GM19455 (cell line): ENCODE measurements at regions not wholly inside any gene's neighbourhood (a gene's known extent, or its start where the extent isn't known, plus 50 kb on each side); places are given as distances from the start of the nearest gene placed in this dataset.

ENCODE experiments used
- ATAC-seq: cut with Tn5 transposase; IDR thresholded peaks from one replicate; pipeline ENCODE4 v1.9.1; 2021; ENCODE audit not compliant: unreplicated experiment

- no peak for ATAC-seq
Observed at GRCh38 chr3:94179059-94179458, 116.2 kb downstream of the NSUN3 start.

GRCh38 chr3:94183551-94183950 lies 120.7 kb downstream of the NSUN3 start:
- ATAC-seq = no peak

- no peak for ATAC-seq
Observed at GRCh38 chr3:94184781-94185180, 121.9 kb downstream of the NSUN3 start.

GRCh38 chr3:94185753-94186152 lies 122.9 kb downstream of the NSUN3 start:
- no peak for ATAC-seq

DNA sequence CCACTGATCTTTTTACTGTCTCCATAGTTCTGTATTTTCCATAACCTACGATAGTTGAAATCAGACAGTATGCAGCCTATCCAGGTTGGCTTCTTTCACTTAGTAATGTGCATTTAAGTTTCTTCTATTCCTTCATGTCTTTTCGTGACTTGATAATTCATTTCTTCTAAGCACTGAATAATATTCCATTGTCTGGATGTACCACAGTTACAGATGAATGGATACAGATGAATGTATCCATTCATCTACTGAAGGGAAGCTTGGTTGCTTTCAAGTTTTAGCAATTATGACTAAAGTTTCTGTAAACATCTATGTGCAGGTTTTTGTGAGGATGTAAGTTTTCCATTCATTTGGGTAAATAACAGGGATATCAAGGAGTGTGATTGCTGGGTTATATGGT lies 124.8 kb downstream of the NSUN3 start:
- no peak for ATAC-seq

DNA sequence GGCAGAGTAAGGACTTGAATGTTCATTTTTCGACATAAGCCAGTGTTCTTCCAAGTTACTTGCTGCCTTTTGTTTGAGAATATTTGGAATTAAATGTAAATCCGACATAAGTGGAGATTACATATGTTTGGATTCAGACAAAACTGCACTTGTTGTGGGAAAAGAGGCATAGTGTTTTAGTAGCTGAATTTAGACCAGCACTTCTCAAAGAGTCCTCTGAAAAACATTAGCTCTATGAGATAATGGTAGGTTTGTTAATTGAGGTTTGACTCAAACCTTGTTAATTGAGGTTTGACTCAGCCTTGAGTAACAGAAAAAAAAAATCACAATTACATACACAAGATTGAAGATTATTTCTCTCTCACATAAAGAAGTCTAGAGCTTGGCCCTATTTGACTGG lies 132.5 kb downstream of the NSUN3 start:
- no peak for ATAC-seq

DNA sequence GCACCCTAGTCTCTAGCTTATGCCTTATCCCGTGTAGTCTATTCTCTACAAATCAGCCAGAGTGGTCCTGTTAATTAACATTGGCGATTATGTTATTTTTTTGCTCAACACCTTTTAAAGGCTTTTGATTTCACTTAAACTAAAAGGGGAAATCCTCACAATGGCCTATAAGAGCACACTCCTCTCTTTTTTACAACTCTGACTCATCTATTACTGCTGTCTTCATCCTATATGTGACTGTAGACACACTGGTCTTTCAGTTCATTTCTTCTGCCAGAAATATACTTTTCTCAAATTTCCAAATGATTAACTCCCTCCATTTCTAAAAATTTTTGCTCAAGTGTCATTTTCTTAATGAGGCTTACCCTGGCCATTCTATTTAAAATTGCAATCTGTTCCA lies 143.4 kb downstream of the NSUN3 start:
- no peak for ATAC-seq

DNA sequence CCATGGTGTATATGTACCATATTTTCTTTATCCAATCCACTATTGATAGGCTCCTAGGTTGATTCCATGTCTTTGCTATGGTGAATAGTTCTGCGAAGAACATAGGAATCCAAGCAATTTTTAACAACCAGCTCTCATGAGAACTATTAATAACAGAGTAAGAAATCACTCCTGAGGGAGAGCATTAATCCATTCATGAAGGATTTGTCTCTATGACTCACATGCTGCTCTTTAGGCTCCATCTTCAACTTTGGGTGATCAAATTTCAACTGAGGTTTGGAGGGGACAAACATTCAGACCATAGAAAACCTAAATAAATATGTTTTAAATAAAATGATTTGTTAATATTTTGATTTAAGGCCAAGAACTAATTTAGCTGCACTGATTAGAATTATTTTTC lies 147.4 kb downstream of the NSUN3 start:
- ATAC-seq = no peak

DNA sequence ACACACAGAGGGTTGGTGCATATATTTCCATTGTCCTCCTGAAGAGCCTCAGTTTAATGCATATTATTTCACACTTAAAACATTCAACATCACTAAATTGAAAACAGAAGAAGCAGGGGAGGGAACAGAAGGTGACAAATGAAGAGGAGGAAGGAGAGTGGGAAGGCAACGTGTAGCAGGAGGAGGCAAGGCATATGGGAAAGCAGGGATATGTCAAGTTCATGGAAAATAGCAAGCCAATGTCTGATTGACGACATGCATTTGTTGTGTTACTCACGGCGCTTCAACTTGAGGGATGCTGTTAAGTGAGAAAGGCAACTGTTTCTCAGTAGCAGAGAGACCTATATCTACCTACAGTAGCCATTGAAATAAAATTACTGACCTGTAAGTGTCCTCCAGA lies 154.5 kb downstream of the NSUN3 start:
- ATAC-seq = no peak

DNA sequence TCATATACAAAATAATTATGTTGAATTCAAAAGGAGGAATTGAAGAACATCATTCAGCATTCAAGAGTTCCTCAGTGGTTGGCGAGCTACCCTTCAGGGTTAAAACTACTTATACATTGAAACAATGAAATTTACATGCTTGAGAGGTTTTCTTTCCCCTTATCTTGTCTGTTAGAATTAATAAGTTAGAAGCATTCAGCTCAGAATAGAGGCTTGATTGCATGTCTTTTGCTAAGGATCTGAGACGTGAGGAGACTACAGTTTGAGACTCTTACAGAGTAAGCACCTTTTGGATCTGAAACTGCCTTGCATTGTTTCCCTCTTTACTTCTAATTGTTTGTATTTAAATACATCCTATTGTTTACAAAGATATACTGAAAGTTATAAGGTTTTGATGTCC lies 157.6 kb downstream of the NSUN3 start:
- ATAC-seq = no peak

GRCh38 chr3:94221829-94222228 lies 159.0 kb downstream of the NSUN3 start:
- ATAC-seq = no peak

- ATAC-seq = no peak
Observed at GRCh38 chr3:94225148-94225865, 162.4 kb downstream of the NSUN3 start.

DNA sequence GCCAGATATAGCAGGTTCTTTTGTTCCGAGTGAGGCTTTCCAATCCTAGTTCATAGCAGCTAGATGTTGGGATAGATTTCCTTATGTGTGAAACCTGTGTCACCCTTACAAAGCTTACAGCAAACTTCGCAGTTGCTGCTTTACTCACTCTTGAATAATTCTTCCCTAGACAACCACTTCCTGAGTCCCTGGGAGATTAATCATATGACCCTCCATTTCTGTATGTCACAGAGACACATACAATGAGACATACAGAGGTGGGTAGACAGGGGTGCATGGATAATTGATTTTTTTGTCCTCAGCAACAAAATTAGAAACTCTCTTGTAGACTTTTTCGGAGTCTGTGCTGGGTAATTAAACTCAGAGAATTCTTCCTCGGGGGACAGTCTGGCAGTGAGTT lies 163.2 kb downstream of the NSUN3 start:
- no peak for ATAC-seq

DNA sequence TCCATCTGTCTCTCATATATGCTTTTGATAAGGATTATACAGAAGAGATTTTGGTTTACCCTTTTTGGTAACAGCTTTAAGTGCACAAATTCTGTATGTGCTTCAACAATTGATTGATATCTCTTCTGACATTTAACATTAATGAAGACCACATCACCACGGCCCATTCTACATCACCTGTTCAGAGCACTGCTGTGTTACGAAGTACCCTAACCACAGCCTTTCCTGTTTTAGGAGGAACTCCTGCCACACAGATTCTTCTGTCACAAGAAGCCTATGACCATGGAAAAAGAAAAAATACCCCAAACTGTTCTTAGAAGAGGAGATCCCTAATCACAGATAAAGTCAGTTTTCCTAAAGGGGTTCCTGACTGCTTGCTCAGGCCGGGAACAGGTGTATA lies 170.1 kb downstream of the NSUN3 start:
- no peak for ATAC-seq

- peak; percentile 69 for ATAC-seq
Observed at GRCh38 chr3:94234177-94234788, 171.4 kb downstream of the NSUN3 start.

GRCh38 chr3:94241986-94242385 lies 179.1 kb downstream of the NSUN3 start:
- ATAC-seq = no peak

- no peak for ATAC-seq
Observed at GRCh38 chr3:94246171-94246570, 183.3 kb downstream of the NSUN3 start.

- ATAC-seq = no peak
Observed at GRCh38 chr3:94248042-94248441, 185.2 kb downstream of the NSUN3 start.

GRCh38 chr3:94249491-94250079 lies 186.7 kb downstream of the NSUN3 start:
- ATAC-seq = peak; percentile 82

DNA sequence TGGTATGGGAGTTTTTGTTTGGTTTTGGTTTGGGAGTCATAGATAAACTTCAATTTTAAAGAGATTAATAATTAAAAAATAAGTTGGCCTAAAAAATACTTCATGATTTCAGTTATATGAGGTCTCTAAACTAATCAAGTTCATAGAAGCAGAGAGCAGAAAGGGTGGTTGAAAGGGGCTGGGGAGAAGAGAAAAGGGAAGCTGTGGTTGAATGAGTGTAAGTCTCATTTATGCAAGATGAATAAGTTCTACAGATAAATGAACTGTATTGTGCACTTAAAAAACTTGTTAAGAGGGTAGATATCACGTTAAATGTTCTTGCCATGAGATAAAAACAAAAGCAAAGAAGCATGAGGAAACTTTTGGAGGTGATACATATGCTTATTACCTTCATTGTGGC lies 188.7 kb downstream of the NSUN3 start:
- ATAC-seq = no peak

DNA sequence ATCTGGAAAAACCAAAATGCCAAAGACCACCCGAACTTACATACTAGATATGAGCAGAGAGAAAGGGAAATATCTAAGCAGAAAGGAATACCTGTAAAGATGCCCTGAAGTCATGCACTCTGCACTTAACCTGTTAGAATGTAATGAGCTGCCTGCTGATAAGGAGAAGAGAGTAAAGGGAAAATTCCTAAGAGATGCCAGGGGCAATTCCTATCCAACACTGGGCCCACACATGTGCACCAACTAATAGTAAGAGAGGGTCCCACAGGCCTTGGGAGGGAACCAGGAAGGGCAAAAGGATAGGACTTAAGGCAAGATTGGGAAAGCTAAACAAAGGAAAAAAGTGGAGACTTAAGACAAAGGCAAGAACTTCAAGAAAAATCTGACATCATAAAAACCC lies 189.5 kb downstream of the NSUN3 start:
- ATAC-seq = no peak
